ENCODE measurements at regions not wholly inside any gene's neighbourhood (a gene's known extent, or its start where the extent isn't known, plus 50 kb on each side); places are given as distances from the start of the nearest gene placed in this dataset.

DNA sequence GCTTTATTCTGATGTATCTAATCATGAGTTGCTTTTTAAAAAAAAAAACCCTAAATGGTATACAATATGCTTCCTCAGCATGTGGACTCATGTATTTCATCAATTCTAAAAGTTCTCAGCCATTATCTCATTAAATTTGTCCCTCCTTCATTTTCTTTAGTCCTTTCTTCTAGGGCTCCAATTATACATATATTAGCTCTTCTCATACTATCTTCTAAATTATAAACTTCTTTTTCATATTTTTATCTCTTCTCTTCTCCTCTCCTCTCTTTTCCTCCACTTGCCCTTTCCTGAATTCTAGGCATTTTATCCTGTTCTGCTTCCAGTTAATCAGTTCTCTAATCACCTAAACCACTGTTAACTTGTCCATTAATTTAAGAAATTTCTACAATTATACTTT is 55.0 kb upstream of the IL33 start:
- intact Hi-C loops (cut with micrococcal nuclease): no loop called here
- Mint-ChIP-seq H3K4me1 (ENCODE audit: insufficient read depth, unreplicated experiment) (no peaks in the 10 kb centered on the region), H3K27ac (ENCODE audit: low read depth, unreplicated experiment) (no peak overlapping the region), H3K9me3 (ENCODE audit: unreplicated experiment) (peaks cover 29% of the 10 kb centered on the region), H3K4me3 (ENCODE audit: unreplicated experiment) (no peak overlapping the region), H3K36me3 (ENCODE audit: insufficient read depth, unreplicated experiment) (no peaks in the 10 kb centered on the region), H3K27me3 (ENCODE audit: insufficient read depth, unreplicated experiment) (no peaks in the 10 kb centered on the region)
- no TSS peak for BruUV-seq (replicated peaks)
- ChIA-PET POLR2A (no interaction called here), CTCF (no interaction called here)
- TF ChIP-seq, protein P1, sequence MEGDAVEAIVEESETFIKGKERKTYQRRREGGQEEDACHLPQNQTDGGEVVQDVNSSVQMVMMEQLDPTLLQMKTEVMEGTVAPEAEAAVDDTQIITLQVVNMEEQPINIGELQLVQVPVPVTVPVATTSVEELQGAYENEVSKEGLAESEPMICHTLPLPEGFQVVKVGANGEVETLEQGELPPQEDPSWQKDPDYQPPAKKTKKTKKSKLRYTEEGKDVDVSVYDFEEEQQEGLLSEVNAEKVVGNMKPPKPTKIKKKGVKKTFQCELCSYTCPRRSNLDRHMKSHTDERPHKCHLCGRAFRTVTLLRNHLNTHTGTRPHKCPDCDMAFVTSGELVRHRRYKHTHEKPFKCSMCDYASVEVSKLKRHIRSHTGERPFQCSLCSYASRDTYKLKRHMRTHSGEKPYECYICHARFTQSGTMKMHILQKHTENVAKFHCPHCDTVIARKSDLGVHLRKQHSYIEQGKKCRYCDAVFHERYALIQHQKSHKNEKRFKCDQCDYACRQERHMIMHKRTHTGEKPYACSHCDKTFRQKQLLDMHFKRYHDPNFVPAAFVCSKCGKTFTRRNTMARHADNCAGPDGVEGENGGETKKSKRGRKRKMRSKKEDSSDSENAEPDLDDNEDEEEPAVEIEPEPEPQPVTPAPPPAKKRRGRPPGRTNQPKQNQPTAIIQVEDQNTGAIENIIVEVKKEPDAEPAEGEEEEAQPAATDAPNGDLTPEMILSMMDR (IDR thresholded peaks at IDR 0.05; ENCODE audit: unreplicated experiment): no peak
- DNase-seq (ENCODE audit: unreplicated experiment): no peak

DNA sequence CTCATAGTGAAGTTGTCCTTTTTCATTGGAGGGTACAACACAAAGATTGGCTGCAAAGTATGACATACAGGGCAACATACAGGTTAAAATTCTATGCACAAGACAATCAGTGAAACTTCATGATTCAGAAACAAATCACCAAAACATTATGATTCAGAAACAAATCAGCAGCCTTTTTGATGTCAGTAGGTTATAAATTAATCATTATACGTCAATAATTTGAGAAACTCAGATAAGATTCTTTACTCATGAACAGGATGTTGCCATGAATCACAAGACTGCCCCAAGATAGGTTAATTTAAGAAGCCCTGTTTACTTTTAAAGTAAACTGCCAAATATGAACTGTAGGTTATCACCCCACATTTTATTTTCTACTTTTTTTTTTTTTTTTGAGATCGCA is 62.2 kb upstream of the IL33 start:
- Mint-ChIP-seq H3K36me3 (ENCODE audit: insufficient read depth, unreplicated experiment) (no peaks in the 10 kb centered on the region), H3K9me3 (ENCODE audit: unreplicated experiment) (peaks cover 11% of the 10 kb centered on the region), H3K27ac (ENCODE audit: low read depth, unreplicated experiment) (no peak overlapping the region), H3K4me1 (ENCODE audit: insufficient read depth, unreplicated experiment) (peaks cover 11% of the 10 kb centered on the region), H3K27me3 (ENCODE audit: insufficient read depth, unreplicated experiment) (no peaks in the 10 kb centered on the region), H3K4me3 (ENCODE audit: unreplicated experiment) (no peak overlapping the region)
- intact Hi-C loops (cut with micrococcal nuclease): no loop called here
- no TSS peak for BruUV-seq (replicated peaks)
- ChIA-PET CTCF (no interaction called here), POLR2A (no interaction called here)
- DNase-seq (ENCODE audit: unreplicated experiment): peak; percentile 21
- TF ChIP-seq, protein P1 (IDR thresholded peaks at IDR 0.05; ENCODE audit: unreplicated experiment): no peak

DNA sequence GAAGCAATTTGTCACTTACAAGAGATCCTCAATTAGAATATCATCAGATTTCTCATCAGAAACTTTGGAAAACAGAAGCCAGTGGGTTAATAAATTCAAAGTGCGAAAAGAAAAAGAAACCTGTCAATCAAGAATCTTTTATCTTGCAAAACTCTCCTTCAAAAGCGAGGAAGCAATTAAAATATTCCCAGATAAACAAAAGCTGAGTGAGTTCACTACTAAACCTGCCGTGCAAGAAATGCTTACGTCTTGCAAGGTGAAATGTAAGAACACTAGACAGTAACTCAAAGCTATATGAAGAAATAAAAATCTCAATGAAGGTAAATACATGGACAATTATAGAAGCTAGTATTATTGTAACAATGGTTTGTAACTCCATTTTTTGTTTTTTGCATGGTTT is 62.8 kb upstream of the IL33 start:
- Mint-ChIP-seq H3K4me1 (ENCODE audit: insufficient read depth, unreplicated experiment) (peaks cover 16% of the 10 kb centered on the region), H3K9me3 (ENCODE audit: unreplicated experiment) (peaks cover 11% of the 10 kb centered on the region), H3K4me3 (ENCODE audit: unreplicated experiment) (no peak overlapping the region), H3K27me3 (ENCODE audit: insufficient read depth, unreplicated experiment) (no peaks in the 10 kb centered on the region), H3K27ac (ENCODE audit: low read depth, unreplicated experiment) (no peak overlapping the region), H3K36me3 (ENCODE audit: insufficient read depth, unreplicated experiment) (no peaks in the 10 kb centered on the region)
- no TSS peak for BruUV-seq (replicated peaks)
- DNase-seq (ENCODE audit: unreplicated experiment): no peak
- intact Hi-C loops (cut with micrococcal nuclease): no loop called here
- ChIA-PET CTCF (no interaction called here), POLR2A (interaction anchor here (0.6 kb wide), 1 partner anchor 233 kb away, joined by 3 read pairs; no protein-coding TSS in a partner anchor)
- TF ChIP-seq, protein P1 (IDR thresholded peaks at IDR 0.05; ENCODE audit: unreplicated experiment): no peak

DNA sequence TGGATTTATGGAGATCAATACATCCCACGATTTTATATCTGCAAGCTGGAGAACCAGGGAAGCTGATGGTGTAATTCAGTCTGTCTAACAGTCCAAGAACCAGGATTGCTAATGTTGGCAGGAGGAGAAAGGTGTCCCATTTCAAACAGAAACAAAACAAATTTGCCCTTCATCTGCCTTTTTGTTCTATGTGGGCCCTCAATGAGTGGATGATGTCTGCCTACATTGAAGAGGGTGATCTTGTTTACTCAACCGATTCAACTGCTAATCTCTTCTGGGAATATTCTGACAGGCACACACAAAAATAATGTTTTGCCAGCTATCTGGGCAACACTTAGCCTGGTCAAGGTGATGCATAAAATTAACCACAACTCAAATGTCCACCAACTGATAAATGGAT is 65.1 kb upstream of the IL33 start:
- Mint-ChIP-seq H3K36me3 (ENCODE audit: insufficient read depth, unreplicated experiment) (no peaks in the 10 kb centered on the region), H3K9me3 (ENCODE audit: unreplicated experiment) (peaks cover 11% of the 10 kb centered on the region), H3K4me3 (ENCODE audit: unreplicated experiment) (no peak overlapping the region), H3K27me3 (ENCODE audit: insufficient read depth, unreplicated experiment) (no peaks in the 10 kb centered on the region), H3K4me1 (ENCODE audit: insufficient read depth, unreplicated experiment) (peaks cover 18% of the 10 kb centered on the region), H3K27ac (ENCODE audit: low read depth, unreplicated experiment) (no peak overlapping the region)
- BruUV-seq (replicated peaks): no TSS peak
- no peak for DNase-seq (ENCODE audit: unreplicated experiment)
- intact Hi-C loops (cut with micrococcal nuclease): no loop called here
- TF ChIP-seq, protein P1 (IDR thresholded peaks at IDR 0.05; ENCODE audit: unreplicated experiment): no peak
- ChIA-PET POLR2A (interaction anchor here (0.6 kb wide), 1 partner anchor 146 kb away, joined by 3 read pairs; no protein-coding TSS in a partner anchor), CTCF (interaction anchor here (0.5 to 1.5 kb wide), 2 partner anchors 265 to 875 kb away, joined by 3 to 4 read pairs; no protein-coding TSS in a partner anchor)
